ENCODE measurements at regions not wholly inside any gene's neighbourhood (a gene's known extent, or its start where the extent isn't known, plus 50 kb on each side); places are given as distances from the start of the nearest gene placed in this dataset.

- Histone ChIP-seq H3K4me1 (ENCODE audit: control insufficient read depth in 1 of 2, extremely low read depth in 1 of 2, insufficient read depth in 2 of 2, low read length in 2 of 2) (no peaks in the 10 kb centered on the region), H3K27ac (ENCODE audit: low read length) (no peak overlapping the region), H3K36me3 (ENCODE audit: control insufficient read depth in 2 of 2, extremely low read depth in 1 of 2, insufficient read depth in 1 of 2, low read length in 1 of 2) (no peaks in the 10 kb centered on the region), H3K9me3 (no peaks in the 10 kb centered on the region), H3K27me3 (replicated peaks in 1 of 2; ENCODE audit: control insufficient read depth in 2 of 2, extremely low read depth in 1 of 2, insufficient read depth in 2 of 2, low read length in 1 of 2) (no peaks in the 10 kb centered on the region), H3K4me3 (ENCODE audit: control insufficient read depth in 1 of 2, extremely low read depth in 1 of 2, low read length in 1 of 2) (no peak overlapping the region)
- Mint-ChIP-seq H3K4me3 (no peak overlapping the region), H3K9me3 (peaks cover 14 to 25% (median 22%) of the 10 kb centered on the region in 3 donors), H3K36me3 (no peaks in the 10 kb centered on the region), H3K27me3 (no peaks in the 10 kb centered on the region), H3K27ac (no peak overlapping the region), H3K4me1 (no peaks in the 10 kb centered on the region)
- DNase-seq (no peak), ATAC-seq (replicated peaks in 1 of 4) (no peak)
- POLR2A ChIA-PET: no interaction called here
- CTCF ChIA-PET: no interaction called here
- 80% methylated on average over 5 of the region's 5 CpGs for WGBS (ENCODE audit: insufficient coverage)
These were observed 419.5 kb upstream of the CDH10 start for GRCh38 chr5:25064306-25064705.

GRCh38 chr5:25060575-25060974 lies 415.8 kb upstream of the CDH10 start:
- peaks cover 15 to 28% (median 28%) of the 10 kb centered on the region in 3 donors for H3K9me3 Mint-ChIP-seq
- POLR2A ChIA-PET: no interaction called here
- Histone ChIP-seq H3K27me3 (replicated peaks in 1 of 2; ENCODE audit: control insufficient read depth in 2 of 2, extremely low read depth in 1 of 2, insufficient read depth in 2 of 2, low read length in 1 of 2) (no peaks in the 10 kb centered on the region), H3K36me3 (ENCODE audit: control insufficient read depth in 2 of 2, extremely low read depth in 1 of 2, insufficient read depth in 1 of 2, low read length in 1 of 2) (no peaks in the 10 kb centered on the region), H3K9me3 (peaks cover 2% of the 10 kb centered on the region), H3K4me1 (ENCODE audit: control insufficient read depth in 1 of 2, extremely low read depth in 1 of 2, insufficient read depth in 2 of 2, low read length in 2 of 2) (no peaks in the 10 kb centered on the region), H3K27ac (ENCODE audit: low read length) (no peak overlapping the region), H3K4me3 (ENCODE audit: control insufficient read depth in 1 of 2, extremely low read depth in 1 of 2, low read length in 1 of 2) (no peak overlapping the region)
- H3K27me3 Mint-ChIP-seq: no peaks in the 10 kb centered on the region
- no peaks in the 10 kb centered on the region for H3K4me1 Mint-ChIP-seq
- no peak for ATAC-seq (replicated peaks in 1 of 4)
- no peak for DNase-seq
- 100% methylated on average over 1 of the region's 2 CpGs for WGBS (ENCODE audit: insufficient coverage)
- CTCF ChIA-PET: no interaction called here
- no peak overlapping the region for H3K4me3 Mint-ChIP-seq
- no peaks in the 10 kb centered on the region for H3K36me3 Mint-ChIP-seq
- no peak overlapping the region for H3K27ac Mint-ChIP-seq

- no peaks in the 10 kb centered on the region for H3K27me3 Mint-ChIP-seq
- no peak for DNase-seq
- Histone ChIP-seq H3K27ac (ENCODE audit: low read length) (no peak overlapping the region), H3K36me3 (ENCODE audit: control insufficient read depth in 2 of 2, extremely low read depth in 1 of 2, insufficient read depth in 1 of 2, low read length in 1 of 2) (no peaks in the 10 kb centered on the region), H3K9me3 (peaks cover 2% of the 10 kb centered on the region), H3K4me1 (ENCODE audit: control insufficient read depth in 1 of 2, extremely low read depth in 1 of 2, insufficient read depth in 2 of 2, low read length in 2 of 2) (no peaks in the 10 kb centered on the region), H3K4me3 (ENCODE audit: control insufficient read depth in 1 of 2, extremely low read depth in 1 of 2, low read length in 1 of 2) (no peak overlapping the region), H3K27me3 (replicated peaks in 1 of 2; ENCODE audit: control insufficient read depth in 2 of 2, extremely low read depth in 1 of 2, insufficient read depth in 2 of 2, low read length in 1 of 2) (no peaks in the 10 kb centered on the region)
- peaks cover 14 to 36% (median 30%) of the 10 kb centered on the region in 3 donors for H3K9me3 Mint-ChIP-seq
- no peak overlapping the region for H3K27ac Mint-ChIP-seq
- POLR2A ChIA-PET: no interaction called here
- CTCF ChIA-PET: no interaction called here
- no peak for ATAC-seq (replicated peaks in 1 of 4)
- no peaks in the 10 kb centered on the region for H3K36me3 Mint-ChIP-seq
- H3K4me1 Mint-ChIP-seq: no peaks in the 10 kb centered on the region
- no peak overlapping the region for H3K4me3 Mint-ChIP-seq
These were observed 412.1 kb upstream of the CDH10 start for GRCh38 chr5:25056836-25057235.

- H3K9me3 ChIP-seq: no peaks in the 10 kb centered on the region
- no CpG with 5 or more reads among the region's 3 CpGs for WGBS (ENCODE audit: insufficient coverage)
These were observed 388.9 kb upstream of the CDH10 start for GRCh38 chr5:25033658-25034057.

GRCh38 chr5:25029004-25029403 lies 384.2 kb upstream of the CDH10 start:
- POLR2A ChIA-PET: no interaction called here
- Histone ChIP-seq H3K4me3 (ENCODE audit: control insufficient read depth in 1 of 2, extremely low read depth in 1 of 2, low read length in 1 of 2) (no peak overlapping the region), H3K9me3 (no peaks in the 10 kb centered on the region), H3K4me1 (ENCODE audit: control insufficient read depth in 1 of 2, extremely low read depth in 1 of 2, insufficient read depth in 2 of 2, low read length in 2 of 2) (no peaks in the 10 kb centered on the region), H3K27ac (ENCODE audit: low read length) (no peak overlapping the region), H3K27me3 (replicated peaks in 1 of 2; ENCODE audit: control insufficient read depth in 2 of 2, extremely low read depth in 1 of 2, insufficient read depth in 2 of 2, low read length in 1 of 2) (no peaks in the 10 kb centered on the region), H3K36me3 (ENCODE audit: control insufficient read depth in 2 of 2, extremely low read depth in 1 of 2, insufficient read depth in 1 of 2, low read length in 1 of 2) (no peaks in the 10 kb centered on the region)
- H3K4me1 Mint-ChIP-seq: no peaks in the 10 kb centered on the region
- H3K4me3 Mint-ChIP-seq: no peak overlapping the region
- H3K27me3 Mint-ChIP-seq: no peaks in the 10 kb centered on the region
- no peak for DNase-seq
- no peak for ATAC-seq (replicated peaks in 1 of 4)
- H3K9me3 Mint-ChIP-seq: peaks cover 30 to 39% (median 39%) of the 10 kb centered on the region in 3 donors
- no peaks in the 10 kb centered on the region for H3K36me3 Mint-ChIP-seq
- no peak overlapping the region for H3K27ac Mint-ChIP-seq
- CTCF ChIA-PET: no interaction called here

More at GRCh38 chr5:25033658-25034057, 388.9 kb upstream of the CDH10 start:
- peaks cover 21 to 25% (median 24%) of the 10 kb centered on the region in 3 donors for H3K9me3 Mint-ChIP-seq
- no peak overlapping the region for H3K27ac Mint-ChIP-seq
- ChIA-PET POLR2A (no interaction called here), CTCF (no interaction called here)
- Histone ChIP-seq H3K4me1 (ENCODE audit: control insufficient read depth in 1 of 2, extremely low read depth in 1 of 2, insufficient read depth in 2 of 2, low read length in 2 of 2) (no peaks in the 10 kb centered on the region), H3K36me3 (ENCODE audit: control insufficient read depth in 2 of 2, extremely low read depth in 1 of 2, insufficient read depth in 1 of 2, low read length in 1 of 2) (no peaks in the 10 kb centered on the region), H3K27me3 (replicated peaks in 1 of 2; ENCODE audit: control insufficient read depth in 2 of 2, extremely low read depth in 1 of 2, insufficient read depth in 2 of 2, low read length in 1 of 2) (no peaks in the 10 kb centered on the region), H3K27ac (ENCODE audit: low read length) (no peak overlapping the region), H3K4me3 (ENCODE audit: control insufficient read depth in 1 of 2, extremely low read depth in 1 of 2, low read length in 1 of 2) (no peak overlapping the region)
- no peaks in the 10 kb centered on the region for H3K27me3 Mint-ChIP-seq
- no peak overlapping the region for H3K4me3 Mint-ChIP-seq
- ATAC-seq (replicated peaks in 1 of 4) (no peak), DNase-seq (no peak)
- no peaks in the 10 kb centered on the region for H3K36me3 Mint-ChIP-seq
- H3K4me1 Mint-ChIP-seq: no peaks in the 10 kb centered on the region

- Mint-ChIP-seq H3K4me1 (no peaks in the 10 kb centered on the region), H3K9me3 (peaks cover 31 to 33% (median 33%) of the 10 kb centered on the region in 3 donors), H3K36me3 (no peaks in the 10 kb centered on the region), H3K27me3 (no peaks in the 10 kb centered on the region), H3K27ac (no peak overlapping the region), H3K4me3 (no peak overlapping the region)
- H3K27ac ChIP-seq (ENCODE audit: low read length): no peak overlapping the region
- ATAC-seq (replicated peaks in 1 of 4): no peak
- no peaks in the 10 kb centered on the region for H3K36me3 ChIP-seq (ENCODE audit: control insufficient read depth in 2 of 2, extremely low read depth in 1 of 2, insufficient read depth in 1 of 2, low read length in 1 of 2)
- H3K27me3 ChIP-seq (replicated peaks in 1 of 2; ENCODE audit: control insufficient read depth in 2 of 2, extremely low read depth in 1 of 2, insufficient read depth in 2 of 2, low read length in 1 of 2): no peaks in the 10 kb centered on the region
- POLR2A ChIA-PET: no interaction called here
- no peaks in the 10 kb centered on the region for H3K9me3 ChIP-seq
- no peaks in the 10 kb centered on the region for H3K4me1 ChIP-seq (ENCODE audit: control insufficient read depth in 1 of 2, extremely low read depth in 1 of 2, insufficient read depth in 2 of 2, low read length in 2 of 2)
- no peak overlapping the region for H3K4me3 ChIP-seq (ENCODE audit: control insufficient read depth in 1 of 2, extremely low read depth in 1 of 2, low read length in 1 of 2)
- no CpG with 5 or more reads among the region's 1 CpG for WGBS (ENCODE audit: insufficient coverage)
- no peak for DNase-seq
- CTCF ChIA-PET: no interaction called here
These were observed 382.7 kb upstream of the CDH10 start for GRCh38 chr5:25027526-25027925.

- ATAC-seq (replicated peaks in 1 of 4) (no peak), DNase-seq (no peak)
- Mint-ChIP-seq H3K4me3 (no peak overlapping the region), H3K4me1 (no peaks in the 10 kb centered on the region), H3K36me3 (no peaks in the 10 kb centered on the region), H3K9me3 (peaks cover 29 to 31% (median 29%) of the 10 kb centered on the region in 3 donors), H3K27ac (no peak overlapping the region), H3K27me3 (no peaks in the 10 kb centered on the region)
- Histone ChIP-seq H3K27me3 (replicated peaks in 1 of 2; ENCODE audit: control insufficient read depth in 2 of 2, extremely low read depth in 1 of 2, insufficient read depth in 2 of 2, low read length in 1 of 2) (no peaks in the 10 kb centered on the region), H3K4me3 (ENCODE audit: control insufficient read depth in 1 of 2, extremely low read depth in 1 of 2, low read length in 1 of 2) (no peak overlapping the region), H3K4me1 (ENCODE audit: control insufficient read depth in 1 of 2, extremely low read depth in 1 of 2, insufficient read depth in 2 of 2, low read length in 2 of 2) (no peaks in the 10 kb centered on the region), H3K9me3 (no peaks in the 10 kb centered on the region), H3K27ac (ENCODE audit: low read length) (no peak overlapping the region), H3K36me3 (ENCODE audit: control insufficient read depth in 2 of 2, extremely low read depth in 1 of 2, insufficient read depth in 1 of 2, low read length in 1 of 2) (no peaks in the 10 kb centered on the region)
- ChIA-PET POLR2A (no interaction called here), CTCF (no interaction called here)
- WGBS (ENCODE audit: insufficient coverage): 86% methylated on average over 1 of the region's 2 CpGs
These were observed 382.3 kb upstream of the CDH10 start for GRCh38 chr5:25027061-25027460.
